BE2C (cell line): ENCODE measurements at regions not wholly inside any gene's neighbourhood (a gene's known extent, or its start where the extent isn't known, plus 50 kb on each side); places are given as distances from the start of the nearest gene placed in this dataset.
"Not testable (repeated sequence)": the region's sequence is repeated elsewhere in the genome, so short reads cannot be mapped to it uniquely, and the experiment has no call there.

Experiments
- DNase-seq: peaks from one replicate; pipeline ENCODE4 v3.0.0-alpha.2; 2020
- H3K27me3 ChIP-seq: fragments of 250-450 bp; sonication (Bioruptor Pico); 2 replicates; pipeline ENCODE4 v1.5.1; 2020; ENCODE audit warnings: mild to moderate bottlenecking
- H3K36me3 ChIP-seq: fragments of 250-450 bp; sonication (Bioruptor Pico); 2 replicates; pipeline ENCODE4 v1.5.1; 2020; ENCODE audit warnings: mild to moderate bottlenecking
- H3K4me1 ChIP-seq: fragments of 250-450 bp; sonication (Bioruptor Pico); 2 replicates; pipeline ENCODE4 v1.5.1; 2020
- H3K4me3 ChIP-seq: 2 replicates; pipeline ENCODE4 v1.5.1; 2011; ENCODE audit warnings: low read depth, low read length
- H3K9me3 ChIP-seq: fragments of 250-450 bp; sonication (Bioruptor Pico); 2 replicates; pipeline ENCODE4 v1.5.1; 2020
- TF ChIP-seq, protein P1 (sequence below): IDR thresholded peaks from 2 replicates; pipeline ENCODE4 v1.5.1; 2012; ENCODE audit warnings: mild to moderate bottlenecking, low read depth, low read length

DNA sequence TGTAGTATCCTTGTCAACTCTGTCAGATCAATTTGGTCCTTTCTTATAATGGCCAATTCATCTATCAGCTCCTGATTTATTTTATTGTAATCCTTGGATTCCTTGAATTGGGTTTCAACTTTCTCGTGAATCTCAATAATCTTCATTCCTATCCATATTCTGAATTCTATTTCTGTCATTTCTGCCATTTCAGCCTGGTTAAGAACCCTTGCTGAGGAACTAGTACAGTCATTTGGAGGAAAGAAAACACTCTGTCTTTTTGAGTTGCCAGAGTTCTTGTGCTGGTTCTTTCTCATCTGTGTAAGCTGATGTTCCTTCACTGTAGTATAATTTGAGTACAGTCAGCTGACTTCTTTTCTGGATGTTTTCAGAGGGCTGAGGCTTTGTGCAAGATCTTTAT, 84.5 kb downstream of the CETN3 start:
- H3K4me1 ChIP-seq: no peaks in the 10 kb centered on the region

DNA sequence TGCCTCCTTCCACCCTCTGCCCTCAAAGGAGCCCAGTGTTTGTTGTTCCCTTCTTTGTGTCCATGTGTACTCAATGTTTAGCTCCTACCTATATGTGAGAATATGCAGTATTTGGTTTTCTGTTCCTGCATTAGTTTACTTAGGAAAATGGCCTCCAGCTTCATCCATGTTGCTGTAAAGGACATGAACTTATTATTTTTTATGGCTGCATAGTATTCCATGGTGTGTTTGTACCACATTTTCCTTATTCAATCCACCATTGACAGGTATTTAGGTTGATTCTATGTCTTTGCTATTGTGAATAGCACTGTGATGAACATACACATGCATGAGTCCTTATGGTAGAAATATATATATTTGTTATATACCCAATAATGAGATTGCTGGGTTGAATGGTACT, 89.2 kb downstream of the CETN3 start:
- H3K4me3 ChIP-seq, H3K9me3 ChIP-seq, H3K4me1 ChIP-seq, H3K36me3 ChIP-seq, H3K27me3 ChIP-seq, DNase-seq: not testable (repeated sequence)

More for the DNA sequence above, 84.5 kb downstream of the CETN3 start:
- Histone ChIP-seq H3K27me3 (no peaks in the 10 kb centered on the region), H3K4me3 (no peak overlapping the region), H3K9me3 (no peaks in the 10 kb centered on the region), H3K36me3 (no peaks in the 10 kb centered on the region)
- DNase-seq: no peak
- TF ChIP-seq, protein P1, sequence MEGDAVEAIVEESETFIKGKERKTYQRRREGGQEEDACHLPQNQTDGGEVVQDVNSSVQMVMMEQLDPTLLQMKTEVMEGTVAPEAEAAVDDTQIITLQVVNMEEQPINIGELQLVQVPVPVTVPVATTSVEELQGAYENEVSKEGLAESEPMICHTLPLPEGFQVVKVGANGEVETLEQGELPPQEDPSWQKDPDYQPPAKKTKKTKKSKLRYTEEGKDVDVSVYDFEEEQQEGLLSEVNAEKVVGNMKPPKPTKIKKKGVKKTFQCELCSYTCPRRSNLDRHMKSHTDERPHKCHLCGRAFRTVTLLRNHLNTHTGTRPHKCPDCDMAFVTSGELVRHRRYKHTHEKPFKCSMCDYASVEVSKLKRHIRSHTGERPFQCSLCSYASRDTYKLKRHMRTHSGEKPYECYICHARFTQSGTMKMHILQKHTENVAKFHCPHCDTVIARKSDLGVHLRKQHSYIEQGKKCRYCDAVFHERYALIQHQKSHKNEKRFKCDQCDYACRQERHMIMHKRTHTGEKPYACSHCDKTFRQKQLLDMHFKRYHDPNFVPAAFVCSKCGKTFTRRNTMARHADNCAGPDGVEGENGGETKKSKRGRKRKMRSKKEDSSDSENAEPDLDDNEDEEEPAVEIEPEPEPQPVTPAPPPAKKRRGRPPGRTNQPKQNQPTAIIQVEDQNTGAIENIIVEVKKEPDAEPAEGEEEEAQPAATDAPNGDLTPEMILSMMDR: no peak

DNA sequence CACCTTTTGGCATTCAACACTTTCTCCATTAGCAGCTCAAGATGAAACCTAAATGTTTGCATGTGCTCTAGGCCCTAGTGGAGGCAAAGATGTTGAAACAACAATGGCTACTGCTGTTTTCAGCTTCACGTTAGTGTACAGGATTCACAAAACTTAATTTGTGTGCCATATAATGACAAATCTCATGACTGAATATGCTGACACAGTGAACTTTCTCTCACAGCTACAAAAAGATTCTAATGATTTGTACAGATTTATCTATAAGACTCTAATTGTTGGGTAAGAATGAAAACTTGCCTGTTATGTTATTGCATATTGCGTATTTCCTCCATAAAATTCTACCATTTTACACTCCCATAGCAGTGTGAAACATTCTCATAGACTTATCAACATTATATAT, 97.5 kb downstream of the CETN3 start:
- Histone ChIP-seq H3K27me3 (0 out of 2 replicates have a peak, but pooled peaks cover 2% of the 10 kb centered on the region), H3K4me1 (no peaks in the 10 kb centered on the region), H3K4me3 (no peak overlapping the region), H3K9me3 (no peaks in the 10 kb centered on the region), H3K36me3 (no peaks in the 10 kb centered on the region)
- TF ChIP-seq, protein P1: no peak
- no peak for DNase-seq

DNA sequence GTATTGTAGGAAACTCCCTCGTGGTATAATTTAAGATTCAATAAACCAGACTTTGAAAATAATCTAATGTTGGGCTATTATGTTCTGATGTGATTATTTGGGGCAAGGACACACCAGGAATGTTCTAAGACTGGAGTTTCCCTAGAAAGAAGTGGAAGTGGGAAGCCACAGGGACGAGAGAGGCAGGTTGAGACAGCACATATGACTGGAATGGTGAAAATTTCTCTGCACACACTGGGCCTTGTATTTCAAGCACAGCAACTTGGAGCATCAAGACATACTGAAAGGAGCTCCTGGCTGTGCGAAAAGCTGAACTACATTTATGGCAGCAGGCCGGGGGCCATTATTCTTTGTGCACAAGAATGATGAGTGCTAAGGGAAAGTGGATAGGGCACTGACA, 98.2 kb downstream of the CETN3 start:
- no peaks in the 10 kb centered on the region for H3K4me1 ChIP-seq
- TF ChIP-seq, protein P1: no peak

DNA sequence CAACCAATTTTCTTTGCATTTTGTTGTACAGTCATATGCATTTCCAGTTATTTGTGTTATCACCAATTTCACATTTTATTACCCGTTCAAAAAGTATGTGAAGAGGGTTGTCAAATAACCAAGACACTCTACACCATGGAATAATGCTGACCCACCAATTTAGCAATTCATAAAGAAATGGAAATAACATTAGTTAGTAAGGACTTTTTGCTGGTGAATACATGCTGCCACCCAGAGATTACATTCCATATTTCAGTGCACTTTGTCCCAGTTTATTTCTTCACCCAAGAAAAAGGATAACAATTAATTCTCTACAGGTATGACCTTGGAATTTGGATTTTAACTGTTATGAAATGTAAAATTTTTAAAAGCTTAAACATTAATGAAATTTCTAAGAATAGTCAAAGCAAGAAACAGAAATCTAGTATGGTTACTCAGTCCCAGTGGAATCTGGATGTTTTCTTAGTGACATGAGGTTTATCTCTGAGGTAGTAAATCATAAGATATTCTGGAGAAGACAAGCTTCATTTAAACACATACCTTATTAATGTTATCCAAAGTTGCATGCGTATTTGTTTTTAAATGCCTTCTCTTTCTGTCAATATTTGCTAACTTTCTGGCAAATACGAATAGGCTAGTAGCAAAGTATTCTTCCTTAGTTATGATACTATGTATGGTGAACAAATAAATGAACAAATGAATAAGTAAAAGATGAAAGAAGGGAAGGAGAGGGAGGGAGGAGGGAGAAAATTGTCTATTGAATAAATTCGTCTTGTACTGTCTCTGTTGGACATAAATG, 100.6 kb downstream of the CETN3 start:
- Histone ChIP-seq H3K4me1 (no peaks in the 10 kb centered on the region), H3K9me3 (no peaks in the 10 kb centered on the region), H3K36me3 (no peaks in the 10 kb centered on the region), H3K27me3 (0 out of 2 replicates have a peak, but pooled peaks cover 2% of the 10 kb centered on the region), H3K4me3 (no peak overlapping the region)
- DNase-seq: no peak
- TF ChIP-seq, protein P1: no peak

More for the DNA sequence above, 98.2 kb downstream of the CETN3 start:
- Histone ChIP-seq H3K36me3 (no peaks in the 10 kb centered on the region), H3K4me3 (no peak overlapping the region), H3K27me3 (0 out of 2 replicates have a peak, but pooled peaks cover 2% of the 10 kb centered on the region), H3K9me3 (no peaks in the 10 kb centered on the region)
- DNase-seq: no peak

DNA sequence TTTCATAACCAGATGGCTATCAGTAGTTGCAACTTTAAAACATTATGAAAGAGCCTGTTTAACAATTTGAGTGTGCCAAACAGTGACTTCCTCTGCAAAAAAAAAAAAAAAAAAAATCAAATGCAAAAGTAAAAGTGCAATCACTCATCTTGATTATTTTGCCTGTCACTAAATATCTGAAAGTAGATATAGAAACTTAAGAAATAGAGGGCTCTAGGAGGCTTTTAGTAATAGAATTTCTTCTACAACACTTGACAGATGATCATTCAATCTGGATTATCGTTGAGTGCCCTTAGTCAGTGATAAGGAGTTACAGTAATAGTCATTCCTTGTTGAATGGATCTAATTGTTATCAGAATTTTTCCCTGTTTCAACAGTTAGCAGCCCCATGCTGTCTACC, 101.8 kb downstream of the CETN3 start:
- TF ChIP-seq, protein P1: no peak
- no peak for DNase-seq
- H3K36me3 ChIP-seq: no peaks in the 10 kb centered on the region
- no peak overlapping the region for H3K4me3 ChIP-seq
- H3K27me3 ChIP-seq: 0 out of 2 replicates have a peak, but pooled peaks cover 2% of the 10 kb centered on the region
- no peaks in the 10 kb centered on the region for H3K9me3 ChIP-seq
- H3K4me1 ChIP-seq: no peaks in the 10 kb centered on the region
